HepG2 (cell line): ENCODE measurements at regions not wholly inside any gene's neighbourhood (a gene's known extent, or its start where the extent isn't known, plus 50 kb on each side); places are given as distances from the start of the nearest gene placed in this dataset.

Experiments
- ATAC-seq: fragments of 200-7000 bp; cut with Tn5 transposase; 3 replicates; pipeline ENCODE4 v1.9.1; 2020; ENCODE audit warnings: mild to moderate bottlenecking, moderate library complexity
- BruUV-seq: library from RNA; stranded (reverse); fragments of 400-500 nt; replicated peaks from 2 replicates; lab custom pipeline; 2021; lab: Mats Ljungman, UMichigan
- CTCF ChIA-PET: fragments of 300-600 bp; formaldehyde crosslinking; extraction: SDS; loops from one replicate; lab custom pipeline; 2021; ENCODE audit warnings: low total read pairs, inconsistent platforms, low intra/inter-chr PET ratio; lab: Yijun Ruan, JAX
- POLR2A ChIA-PET: fragments of 350-600 bp; sonication (Branson Sonifier 250); formaldehyde crosslinking; loops from one replicate; lab custom pipeline; 2020; ENCODE audit warnings: antibody characterized with exemption, inconsistent platforms; lab: Yijun Ruan, JAX
- DNase-seq: peaks from one replicate; pipeline ENCODE4 v3.0.0-alpha.2; 2015; ENCODE audit warnings: low spot score
- FAIRE-seq: peaks from 3 replicates; lab custom pipeline; 2011; peaks lifted over from hg19 to GRCh38; lab: Jason Lieb, UNC
- H2AFZ ChIP-seq: one replicate; pipeline ENCODE4 v1.6.1; 2011; ENCODE audit warnings: low read length, inconsistent platforms
- H3K27ac ChIP-seq: fragments of 300-600 bp; 3 replicates; pipeline ENCODE4 v1.8.0; 2011; ENCODE audit warnings: mixed run types, mild to moderate bottlenecking, mixed read lengths, low read length, inconsistent platforms; ENCODE audit not compliant: insufficient read depth; ENCODE audit errors: extremely low read length
- H3K27me3 ChIP-seq, 2 experiments: fragments of 200-600 bp in 1 of 2; 2 replicates in 1 of 2; 3 replicates in 1 of 2; pipeline versions ENCODE4 v1.6.0 to v1.8.0; 2011; ENCODE audit warnings: low read length in 2 of 2, mild to moderate bottlenecking in 2 of 2, moderate library complexity in 2 of 2, inconsistent platforms in 1 of 2; ENCODE audit not compliant: insufficient read depth in 2 of 2, control insufficient read depth in 1 of 2
- H3K36me3 ChIP-seq, 2 experiments: fragments of 200-600 bp in 1 of 2; replicated peaks in 1 of 2; 2 replicates in 1 of 2; 3 replicates in 1 of 2; pipeline versions ENCODE4 v1.5.1 to v1.8.0; 2011; ENCODE audit warnings: low read length in 2 of 2, inconsistent platforms in 1 of 2; ENCODE audit not compliant: insufficient read depth in 2 of 2, control insufficient read depth in 1 of 2
- H3K4me1 ChIP-seq: 2 replicates; pipeline ENCODE4 v1.5.1; 2012; ENCODE audit warnings: low read length, inconsistent platforms; ENCODE audit not compliant: insufficient read depth
- H3K4me2 ChIP-seq: 2 replicates; pipeline ENCODE4 v1.6.0; 2011; ENCODE audit warnings: low read depth, low read length, inconsistent platforms
- H3K4me3 ChIP-seq, 3 experiments: fragments of 200-600 bp in 1 of 3; sonication (generic), shearing (Covaris generic) in 1 of 3; replicated peaks in 1 of 3; 2 replicates each; pipeline ENCODE4 v1.5.1; 2011 to 2016; ENCODE audit warnings: low read length in 3 of 3, inconsistent platforms in 2 of 3, low read depth in 2 of 3, mild to moderate bottlenecking in 2 of 3, control low read depth in 1 of 3, mixed read lengths in 1 of 3; ENCODE audit not compliant: insufficient read depth in 1 of 3
- H3K79me2 ChIP-seq: one replicate; pipeline ENCODE4 v1.6.1; 2011; ENCODE audit warnings: low read length, inconsistent platforms; ENCODE audit not compliant: insufficient read depth
- H3K9ac ChIP-seq: 2 replicates; pipeline ENCODE4 v1.6.0; 2011; ENCODE audit warnings: mild to moderate bottlenecking, low read depth, low read length, inconsistent platforms; ENCODE audit not compliant: insufficient read depth
- H3K9me3 ChIP-seq: 2 replicates; pipeline ENCODE4 v1.5.1; 2012; ENCODE audit warnings: mild to moderate bottlenecking, low read length
- H4K20me1 ChIP-seq: 2 replicates; pipeline ENCODE4 v1.6.0; 2011; ENCODE audit warnings: inconsistent platforms, mild to moderate bottlenecking, low read length, moderate library complexity; ENCODE audit not compliant: insufficient read depth
- BATF2 ChIP-seq: sonication (generic); formaldehyde crosslinking; IDR thresholded peaks from 2 replicates; pipeline ENCODE4 v1.8.0; 2022; ENCODE audit warnings: mild to moderate bottlenecking, missing genetic modification reagents, moderate library complexity
- FOXA3 ChIP-seq: IDR thresholded peaks from 2 replicates; pipeline ENCODE4 v1.6.1; 2016; ENCODE audit warnings: missing genetic modification reagents, missing compliant biosample characterization
- GABPA ChIP-seq, 2 experiments: IDR thresholded peaks; 2 replicates each; pipeline ENCODE4 v1.6.1; 2011 to 2016; ENCODE audit warnings: low read depth in 2 of 2, low read length in 1 of 2, missing biosample characterization in 1 of 2, missing genetic modification characterization in 1 of 2
- HIVEP1 ChIP-seq: sonication (generic); formaldehyde crosslinking; IDR thresholded peaks from 2 replicates; pipeline ENCODE4 v1.4.0; 2020; ENCODE audit warnings: mild to moderate bottlenecking, missing genetic modification reagents
- HNF4A ChIP-seq: sonication (generic); formaldehyde crosslinking; IDR thresholded peaks from 2 replicates; pipeline ENCODE4 v1.4.0; 2020; ENCODE audit warnings: missing genetic modification reagents
- KAT8 ChIP-seq: IDR thresholded peaks from 2 replicates; pipeline ENCODE4 v1.6.1; 2016; ENCODE audit warnings: missing genetic modification reagents, missing compliant biosample characterization
- MTA1 ChIP-seq: sonication (generic); formaldehyde crosslinking; IDR thresholded peaks from 2 replicates; pipeline ENCODE4 v1.4.0; 2020; ENCODE audit warnings: missing genetic modification reagents, mild to moderate bottlenecking, borderline replicate concordance
- NPAS2 ChIP-seq: sonication (generic); formaldehyde crosslinking; IDR thresholded peaks from 2 replicates; pipeline ENCODE4 v1.8.0; 2022; ENCODE audit warnings: mild to moderate bottlenecking, missing genetic modification reagents, borderline replicate concordance
- PHF8 ChIP-seq: sonication (generic); formaldehyde crosslinking; IDR thresholded peaks from 2 replicates; pipeline ENCODE4 v1.5.0; 2020; ENCODE audit warnings: missing genetic modification reagents
- REL ChIP-seq: sonication (generic); formaldehyde crosslinking; conservative IDR thresholded peaks from 2 replicates; pipeline ENCODE4 v1.8.0; 2022; ENCODE audit warnings: mild to moderate bottlenecking, missing genetic modification reagents, moderate library complexity
- ZFY ChIP-seq: sonication (generic); formaldehyde crosslinking; IDR thresholded peaks from 2 replicates; pipeline ENCODE4 v1.4.0; 2020; ENCODE audit warnings: missing genetic modification reagents
- ZNF225 ChIP-seq: sonication (generic); formaldehyde crosslinking; IDR thresholded peaks from 2 replicates; pipeline ENCODE4 v1.4.0; 2020; ENCODE audit warnings: mild to moderate bottlenecking, missing genetic modification reagents
- ZNF282 ChIP-seq: fragments of 450-650 bp; IDR thresholded peaks from 2 replicates; pipeline ENCODE4 v1.6.1; 2018; ENCODE audit not compliant: partially characterized antibody
- ZNF530 ChIP-seq: sonication (generic); formaldehyde crosslinking; IDR thresholded peaks from 2 replicates; pipeline ENCODE4 v1.5.0; 2020; ENCODE audit warnings: low read depth, mild to moderate bottlenecking, missing genetic modification reagents
- ZNF569 ChIP-seq: sonication (generic); formaldehyde crosslinking; IDR thresholded peaks from 2 replicates; pipeline ENCODE4 v1.5.0; 2020; ENCODE audit warnings: mild to moderate bottlenecking, missing genetic modification reagents, moderate library complexity, borderline replicate concordance
- WGBS: methylation state at CpG from one replicate; pipeline ENCODE4 v1.1.6; 2017; ENCODE audit warnings: low lambda C conversion rate; 5-methylcytosine and 5-hydroxymethylcytosine counted together
- in situ Hi-C: cut with HindIII; loops from 2 replicates; pipeline ENCODE4 v1.10.0; 2017; ENCODE audit warnings: low pct_unique_long_range_greater_than_20kb; ENCODE audit not compliant: extremely low pct_ligation_motif_present
- intact Hi-C: fragments of 100-400 bp; cut with micrococcal nuclease; formaldehyde crosslinking; loops from one replicate; pipeline ENCODE4 v1.10.0; 2022; ENCODE audit not compliant: unreplicated experiment

GRCh38 chr12:127150479-127150878, 1116.5 kb upstream of the TMEM132C start:
- in situ Hi-C loops (no loop called here), intact Hi-C loops (no loop called here)
- H3K4me1 ChIP-seq, result no peaks in the 10 kb centered on the region
- H3K9ac ChIP-seq, result no peak overlapping the region
- TF ChIP-seq BATF2 (CRISPR knock-in tag) (no peak), HIVEP1 (CRISPR knock-in tag) (no peak), GABPA (IDR thresholded peaks at IDR 0.05; ENCODE audit: low read depth, low read length) (no peak), GABPA (CRISPR knock-in tag; IDR thresholded peaks at IDR 0.05; ENCODE audit: low read depth) (no peak), NPAS2 (CRISPR knock-in tag) (no peak), ZFY (CRISPR knock-in tag) (no peak), KAT8 (no peak), PHF8 (no peak), MTA1 (no peak), ZNF569 (no peak), FOXA3 (CRISPR knock-in tag) (no peak), HNF4A (no peak), ZNF282 (no peak), REL (CRISPR knock-in tag) (no peak), ZNF530 (CRISPR knock-in tag) (no peak), ZNF225 (CRISPR knock-in tag) (no peak)
- ChIA-PET CTCF (no interaction called here), POLR2A (no interaction called here)
- ATAC-seq, result no peak
- no peak for FAIRE-seq
- H3K27me3 ChIP-seq, result no peaks in the 10 kb centered on the region
- no peak overlapping the region for H3K4me2 ChIP-seq
- H3K36me3 ChIP-seq, result no peaks in the 10 kb centered on the region
- H3K79me2 ChIP-seq, result no peaks in the 10 kb centered on the region
- no peak overlapping the region for H3K27ac ChIP-seq
- H4K20me1 ChIP-seq, result no peaks in the 10 kb centered on the region
- no peak overlapping the region for H2AFZ ChIP-seq
- WGBS, result 18% methylated on average over 4 of the region's 4 CpGs
- peaks cover 16% of the 10 kb centered on the region for H3K9me3 ChIP-seq
- DNase-seq, result no peak
- BruUV-seq, result no TSS peak
- H3K4me3 ChIP-seq, result no peak overlapping the region
